ENCODE measurements at regions not wholly inside any gene's neighbourhood (a gene's known extent, or its start where the extent isn't known, plus 50 kb on each side); places are given as distances from the start of the nearest gene placed in this dataset.

DNA sequence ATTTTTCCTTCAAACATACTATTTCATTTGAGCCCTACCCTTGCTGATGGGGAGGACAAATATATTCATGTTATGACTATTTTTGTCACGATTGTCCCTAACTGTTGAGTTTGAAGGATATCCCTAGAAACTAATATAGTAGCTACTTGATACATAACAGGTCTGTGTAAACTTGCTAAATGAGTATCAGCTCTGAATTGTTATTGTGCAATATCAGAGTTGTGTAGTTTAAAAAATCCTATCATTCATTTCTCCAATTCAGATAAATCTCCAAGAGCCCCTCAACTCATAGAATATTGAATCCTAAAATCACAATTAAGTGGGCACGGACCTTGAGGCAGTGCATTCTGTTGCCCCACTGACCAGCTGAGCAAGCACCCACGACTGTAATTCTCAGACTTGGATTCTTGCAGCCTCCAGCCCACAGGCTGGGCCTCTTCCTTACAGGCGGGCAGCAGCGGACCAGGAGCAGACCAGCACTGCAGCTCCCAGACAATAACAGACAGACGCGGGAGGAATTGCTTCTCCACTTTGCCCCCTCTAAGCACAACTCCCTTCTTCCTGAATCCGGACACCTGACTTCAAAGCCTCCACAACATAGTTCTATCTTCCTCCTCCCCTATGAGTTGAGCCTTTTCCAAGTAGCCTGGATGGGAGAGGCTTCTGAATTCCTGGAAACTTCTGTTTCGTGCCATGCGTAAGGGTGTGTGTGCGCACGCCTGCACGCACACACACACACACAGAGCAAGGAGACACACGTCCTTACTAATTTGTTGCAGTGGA is 337.6 kb upstream of the ARGLU1 start:
- ATAC-seq (ENCODE audit: insufficient read depth, low FRiP score): no peak
- Histone ChIP-seq H3K9ac (ENCODE audit: insufficient read depth in 1 of 2, low read length in 2 of 2) (no peak overlapping the region), H3K4me3 (no peak overlapping the region), H3K27me3 (ENCODE audit: control insufficient read depth in 3 of 3, insufficient read depth in 3 of 3, low read length in 2 of 3) (no peaks in the 10 kb centered on the region), H3K36me3 (ENCODE audit: control insufficient read depth in 4 of 4, insufficient read depth in 4 of 4, low read length in 4 of 4) (no peaks in the 10 kb centered on the region), H3K27ac (ENCODE audit: low read depth in 1 of 2, low read length in 1 of 2) (no peak overlapping the region), H3K9me3 (ENCODE audit: control insufficient read depth in 4 of 4, insufficient read depth in 3 of 4, low read length in 3 of 4) (no peaks in the 10 kb centered on the region), H3K4me1 (ENCODE audit: control insufficient read depth in 5 of 5, insufficient read depth in 5 of 5, low read length in 5 of 5) (peaks cover 0 to 4% (median 0%) of the 10 kb centered on the region in 5 donors)
- 56 to 71% methylated on average over 14 of the region's 14 CpGs for WGBS, 2 donors
- DNase-seq: peak in 1 of 3 donors; percentile 25
- TF ChIP-seq, protein P1, sequence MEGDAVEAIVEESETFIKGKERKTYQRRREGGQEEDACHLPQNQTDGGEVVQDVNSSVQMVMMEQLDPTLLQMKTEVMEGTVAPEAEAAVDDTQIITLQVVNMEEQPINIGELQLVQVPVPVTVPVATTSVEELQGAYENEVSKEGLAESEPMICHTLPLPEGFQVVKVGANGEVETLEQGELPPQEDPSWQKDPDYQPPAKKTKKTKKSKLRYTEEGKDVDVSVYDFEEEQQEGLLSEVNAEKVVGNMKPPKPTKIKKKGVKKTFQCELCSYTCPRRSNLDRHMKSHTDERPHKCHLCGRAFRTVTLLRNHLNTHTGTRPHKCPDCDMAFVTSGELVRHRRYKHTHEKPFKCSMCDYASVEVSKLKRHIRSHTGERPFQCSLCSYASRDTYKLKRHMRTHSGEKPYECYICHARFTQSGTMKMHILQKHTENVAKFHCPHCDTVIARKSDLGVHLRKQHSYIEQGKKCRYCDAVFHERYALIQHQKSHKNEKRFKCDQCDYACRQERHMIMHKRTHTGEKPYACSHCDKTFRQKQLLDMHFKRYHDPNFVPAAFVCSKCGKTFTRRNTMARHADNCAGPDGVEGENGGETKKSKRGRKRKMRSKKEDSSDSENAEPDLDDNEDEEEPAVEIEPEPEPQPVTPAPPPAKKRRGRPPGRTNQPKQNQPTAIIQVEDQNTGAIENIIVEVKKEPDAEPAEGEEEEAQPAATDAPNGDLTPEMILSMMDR (IDR thresholded peaks at IDR 0.05; ENCODE audit: control extremely low read depth, extremely low read depth): no peak

DNA sequence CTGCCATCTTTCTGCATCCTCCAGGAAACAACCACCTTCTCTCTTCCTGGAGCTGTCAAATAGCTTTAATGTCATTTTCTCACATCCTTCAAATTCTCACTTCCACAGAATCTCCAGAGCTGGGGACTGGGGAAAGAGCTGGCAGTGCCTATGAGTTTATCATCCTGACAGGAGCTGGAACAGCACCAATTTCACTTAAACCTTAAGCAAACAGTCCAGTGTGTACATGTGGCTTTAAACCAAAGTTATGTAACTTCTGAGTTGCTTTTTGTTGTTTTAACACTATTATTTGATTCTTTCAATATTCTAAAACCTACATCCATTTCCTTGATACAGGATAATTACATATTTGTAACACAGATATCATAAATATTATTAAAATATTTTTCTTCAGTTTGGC is 331.5 kb upstream of the ARGLU1 start:
- TF ChIP-seq, protein P1 (IDR thresholded peaks at IDR 0.05; ENCODE audit: control extremely low read depth, extremely low read depth): no peak
- H3K36me3 ChIP-seq (ENCODE audit: control insufficient read depth in 4 of 4, insufficient read depth in 4 of 4, low read length in 4 of 4): no peaks in the 10 kb centered on the region
- no peak overlapping the region for H3K9ac ChIP-seq (ENCODE audit: insufficient read depth in 1 of 2, low read length in 2 of 2)
- peaks cover 0 to 8% (median 3%) of the 10 kb centered on the region in 5 donors for H3K4me1 ChIP-seq (ENCODE audit: control insufficient read depth in 5 of 5, insufficient read depth in 5 of 5, low read length in 5 of 5)
- H3K27ac ChIP-seq (ENCODE audit: low read depth in 1 of 2, low read length in 1 of 2): no peak overlapping the region
- DNase-seq (peak in 2 of 3 donors; percentile 24 to 71), ATAC-seq (ENCODE audit: insufficient read depth, low FRiP score) (no peak)
- no peak overlapping the region for H3K4me3 ChIP-seq
- no peaks in the 10 kb centered on the region for H3K27me3 ChIP-seq (ENCODE audit: control insufficient read depth in 3 of 3, insufficient read depth in 3 of 3, low read length in 2 of 3)
- no peaks in the 10 kb centered on the region for H3K9me3 ChIP-seq (ENCODE audit: control insufficient read depth in 4 of 4, insufficient read depth in 3 of 4, low read length in 3 of 4)

DNA sequence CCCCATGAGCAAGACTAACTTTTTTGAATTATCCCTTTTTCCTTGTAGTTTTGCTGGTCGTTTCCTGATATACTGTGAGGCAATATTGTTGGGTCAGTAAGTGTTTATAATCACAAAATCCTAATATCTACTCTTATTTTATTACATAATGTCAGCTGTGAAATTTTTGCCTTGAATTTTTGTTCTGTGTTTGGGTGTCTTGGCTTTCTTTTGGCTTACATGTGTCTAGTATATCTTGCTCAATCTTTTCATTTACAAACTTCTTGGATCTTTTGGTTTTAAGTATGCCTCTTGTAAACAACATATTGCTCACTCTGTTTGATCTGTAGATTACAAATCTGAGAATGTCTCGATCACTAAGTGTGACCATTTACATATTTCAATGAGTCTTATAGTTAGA is 330.3 kb upstream of the ARGLU1 start:
- Histone ChIP-seq H3K9me3 (ENCODE audit: control insufficient read depth in 4 of 4, insufficient read depth in 3 of 4, low read length in 3 of 4) (no peaks in the 10 kb centered on the region), H3K9ac (ENCODE audit: insufficient read depth in 1 of 2, low read length in 2 of 2) (no peak overlapping the region), H3K4me3 (no peak overlapping the region), H3K36me3 (ENCODE audit: control insufficient read depth in 4 of 4, insufficient read depth in 4 of 4, low read length in 4 of 4) (no peaks in the 10 kb centered on the region), H3K27ac (ENCODE audit: low read depth in 1 of 2, low read length in 1 of 2) (no peak overlapping the region), H3K4me1 (ENCODE audit: control insufficient read depth in 5 of 5, insufficient read depth in 5 of 5, low read length in 5 of 5) (peaks cover 0 to 8% (median 4%) of the 10 kb centered on the region in 5 donors), H3K27me3 (ENCODE audit: control insufficient read depth in 3 of 3, insufficient read depth in 3 of 3, low read length in 2 of 3) (no peaks in the 10 kb centered on the region)
- WGBS, 2 donors: 49 to 71% methylated on average over 2 of the region's 2 CpGs
- DNase-seq: peak in 2 of 3 donors; percentile 58
- TF ChIP-seq, protein P1 (IDR thresholded peaks at IDR 0.05; ENCODE audit: control extremely low read depth, extremely low read depth): no peak
- ATAC-seq (ENCODE audit: insufficient read depth, low FRiP score): no peak

All from lung (tissue), 11 donors.